ENCODE measurements at regions not wholly inside any gene's neighbourhood (a gene's known extent, or its start where the extent isn't known, plus 50 kb on each side); places are given as distances from the start of the nearest gene placed in this dataset.

DNA sequence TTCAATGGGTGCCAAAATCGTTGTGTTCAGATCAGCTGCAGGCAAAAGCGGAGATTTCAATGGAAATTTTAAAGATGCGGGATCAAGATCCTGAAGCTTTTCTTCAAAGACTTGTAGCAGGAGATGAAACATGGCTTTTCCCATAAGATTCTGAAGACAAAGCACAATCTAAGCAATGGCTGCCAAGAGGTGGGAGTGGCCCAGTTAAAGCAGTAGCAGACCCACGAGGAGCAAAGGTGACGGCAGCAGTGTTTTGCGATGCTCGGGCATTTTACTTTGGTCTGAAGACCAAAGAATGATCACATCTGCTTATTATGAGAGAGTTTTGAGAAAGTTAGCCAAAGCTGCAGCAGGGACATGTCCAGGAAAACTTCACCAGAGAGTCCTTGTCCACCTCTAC lies 222.9 kb downstream of the DSC3 start:
- no peak for TF ChIP-seq CTCF (conservative IDR thresholded peaks at IDR 0.05 in 1 of 2, IDR thresholded peaks at IDR 0.05 in 1 of 2; ENCODE audit: low read depth in 1 of 2, low read length in 2 of 2)
- no peak for TF ChIP-seq EZH2 (IDR thresholded peaks at IDR 0.05; ENCODE audit: low read length, missing control alignments)

Measured in fibroblast of lung (primary cell).